GM18861 (cell line): ENCODE measurements at regions not wholly inside any gene's neighbourhood (a gene's known extent, or its start where the extent isn't known, plus 50 kb on each side); places are given as distances from the start of the nearest gene placed in this dataset.
"Not testable (repeated sequence)": the region's sequence is repeated elsewhere in the genome, so short reads cannot be mapped to it uniquely, and the experiment has no call there.

ENCODE experiments used
- ATAC-seq: cut with Tn5 transposase; IDR thresholded peaks from one replicate; pipeline ENCODE4 v1.9.1; 2021; ENCODE audit not compliant: unreplicated experiment

DNA sequence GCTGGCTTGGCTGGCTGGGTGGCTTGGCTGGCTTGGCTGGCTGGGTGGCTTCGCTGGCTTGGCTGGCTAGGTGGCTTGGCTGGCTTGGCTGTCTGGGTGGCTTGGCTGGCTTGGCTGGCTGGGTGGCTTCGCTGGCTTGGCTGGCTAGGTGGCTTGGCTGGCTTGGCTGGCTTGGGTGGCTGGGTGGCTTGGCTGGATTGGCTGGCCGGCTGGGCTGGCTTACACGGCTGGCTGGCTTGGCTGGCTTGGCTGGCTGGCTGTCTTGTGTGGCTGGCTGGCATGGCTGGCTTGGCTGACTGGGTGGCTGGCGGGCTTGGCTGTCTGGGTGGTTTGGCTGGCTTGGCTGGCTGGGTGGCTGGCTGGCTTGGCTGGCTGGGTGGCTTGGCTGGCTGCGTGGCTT lies 437.0 kb downstream of the GOLGA6L6 start:
- not testable (repeated sequence) for ATAC-seq

DNA sequence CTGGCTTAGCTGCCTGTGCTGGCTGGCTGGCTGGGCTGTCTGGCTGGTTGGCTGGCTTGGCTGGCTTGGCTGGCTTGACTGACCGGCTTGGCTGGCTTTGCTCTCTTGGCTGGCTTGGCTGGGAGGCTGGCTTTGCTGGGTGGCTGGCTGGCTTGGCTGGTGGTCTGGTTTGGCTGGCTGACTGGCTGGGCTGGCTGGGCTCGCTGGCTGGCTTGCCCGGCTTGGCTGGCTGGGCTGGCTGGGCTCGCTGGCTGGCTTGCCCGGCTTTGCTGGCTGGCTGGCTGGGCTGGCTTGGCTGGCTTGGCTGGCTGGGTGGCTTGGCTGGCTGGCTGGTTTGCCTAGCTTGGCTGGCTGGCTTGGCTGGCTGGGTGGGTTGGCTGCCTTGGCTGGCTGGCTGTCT lies 438.7 kb downstream of the GOLGA6L6 start:
- not testable (repeated sequence) for ATAC-seq

DNA sequence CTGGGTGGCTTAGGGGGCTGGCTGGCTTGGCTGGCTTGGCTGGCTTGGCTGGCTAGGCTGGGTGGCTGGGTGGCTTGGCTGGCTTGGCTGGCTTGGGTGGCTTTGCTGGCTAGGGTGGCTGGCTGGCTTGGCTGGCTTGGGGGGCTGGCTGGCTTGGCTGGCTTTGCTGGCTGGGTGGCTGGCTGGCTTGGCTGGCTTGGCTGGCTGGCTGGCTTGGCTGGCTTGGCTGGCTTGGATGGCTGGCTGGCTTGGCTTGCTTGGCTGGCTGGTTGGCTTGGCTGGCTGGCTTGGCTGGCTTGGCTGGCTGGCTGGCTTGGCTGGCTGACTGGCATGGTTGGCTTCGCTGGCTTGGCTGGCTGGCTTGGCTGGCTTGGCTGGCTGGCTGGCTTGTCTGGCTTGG lies 439.4 kb downstream of the GOLGA6L6 start:
- not testable (repeated sequence) for ATAC-seq

DNA sequence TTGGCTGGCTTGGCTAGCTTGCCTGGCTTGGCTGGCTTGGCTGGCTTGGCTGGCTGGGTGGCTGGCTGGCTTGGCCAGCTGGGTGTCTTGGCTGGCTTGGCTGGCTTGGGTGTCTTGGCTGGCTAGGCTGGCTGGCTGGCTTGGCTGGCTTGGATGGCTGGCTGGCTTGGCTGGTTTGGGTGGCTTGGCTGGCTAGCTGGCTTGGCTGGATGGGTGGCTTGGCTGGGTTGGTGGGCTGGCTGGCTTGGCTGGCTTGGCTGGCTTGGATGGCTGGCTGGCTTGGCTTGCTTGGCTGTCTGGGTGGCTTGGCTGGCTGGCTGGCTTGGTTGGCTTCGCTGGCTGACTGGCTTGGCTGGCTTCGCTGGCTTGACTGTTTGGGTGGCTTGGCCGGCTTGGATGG lies 440.3 kb downstream of the GOLGA6L6 start:
- ATAC-seq, result not testable (repeated sequence)

DNA sequence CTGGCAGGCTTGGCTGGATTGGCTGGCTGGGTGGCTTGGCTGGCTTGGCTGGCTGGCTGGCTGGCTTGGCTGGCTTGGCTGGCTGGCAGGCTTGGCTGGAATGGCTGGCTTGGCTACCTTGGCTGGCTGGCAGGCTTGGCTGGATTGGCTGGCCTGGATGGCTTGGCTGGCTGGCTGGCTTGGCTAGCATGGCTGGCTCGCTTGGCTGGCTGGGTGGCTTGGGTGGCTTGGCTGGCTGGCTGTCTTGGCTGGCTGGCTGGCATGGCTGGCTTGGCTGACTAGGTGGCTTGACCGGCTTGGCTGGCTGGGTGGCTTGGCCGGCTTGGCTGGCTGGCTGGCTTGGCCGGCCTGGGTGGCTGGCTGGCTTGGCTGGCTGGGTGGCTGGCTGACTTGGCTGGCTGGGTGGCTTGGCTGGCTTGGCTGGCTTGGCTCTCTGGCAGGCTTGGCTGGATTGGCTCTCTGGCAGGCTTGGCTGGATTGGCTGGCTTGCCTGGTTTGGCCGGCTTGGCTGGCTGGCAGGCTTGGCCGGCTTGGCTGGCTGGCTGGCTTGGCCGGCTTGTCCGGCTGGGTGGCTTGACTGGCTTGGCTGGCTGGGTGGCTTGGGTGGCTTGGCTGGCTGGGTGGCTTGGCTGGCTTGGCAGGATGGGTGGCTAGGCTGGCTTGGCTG lies 440.9 kb downstream of the GOLGA6L6 start:
- ATAC-seq, result not testable (repeated sequence)

DNA sequence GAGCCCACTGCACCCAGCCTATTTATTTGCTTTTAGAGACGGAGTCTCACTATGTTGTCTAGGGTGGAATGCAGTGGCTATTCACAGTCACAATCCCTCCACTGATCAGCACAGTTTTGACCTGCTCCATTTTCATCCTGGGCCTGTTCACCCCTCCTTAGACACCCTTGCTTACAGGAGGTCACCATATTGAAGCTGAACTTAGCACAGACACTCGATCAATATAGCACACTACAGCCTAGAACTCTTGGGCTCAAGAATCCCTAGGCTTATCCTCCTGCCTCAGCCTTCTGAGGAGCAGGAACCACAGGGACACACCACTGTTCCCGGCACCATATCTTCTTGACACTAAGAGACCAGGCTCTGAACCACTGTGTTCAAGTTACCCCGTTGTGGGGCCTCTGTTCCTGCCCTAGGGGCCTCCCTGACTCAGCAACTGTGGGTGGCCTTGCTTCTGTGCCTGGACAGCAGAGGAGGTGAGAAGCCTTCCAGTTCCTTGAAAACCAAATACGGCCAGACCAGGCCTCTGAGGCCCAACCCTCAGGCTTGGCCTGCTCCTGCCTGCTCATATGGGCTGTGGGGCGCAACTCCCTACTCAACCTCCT lies 445.8 kb downstream of the GOLGA6L6 start:
- ATAC-seq, result not testable (repeated sequence)

DNA sequence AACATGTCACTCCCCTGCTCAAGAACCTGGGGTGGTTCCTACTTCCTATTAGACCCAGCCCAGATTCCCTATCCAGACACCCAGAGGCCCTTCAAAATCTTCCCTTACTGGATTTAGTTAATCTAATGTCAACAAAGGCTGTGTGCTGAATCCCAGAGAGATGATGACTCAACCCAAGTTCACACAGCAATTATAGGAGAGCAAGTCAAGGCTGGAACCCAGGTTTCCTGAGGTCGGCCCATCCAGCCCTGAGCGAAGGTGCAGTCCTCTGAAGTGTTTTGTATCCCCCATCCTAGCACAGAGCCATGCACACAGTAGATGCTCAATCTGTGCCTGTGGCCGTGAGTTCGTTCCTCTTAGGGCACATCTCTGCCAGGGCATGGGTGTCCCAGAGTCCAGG lies 452.1 kb downstream of the GOLGA6L6 start:
- not testable (repeated sequence) for ATAC-seq

DNA sequence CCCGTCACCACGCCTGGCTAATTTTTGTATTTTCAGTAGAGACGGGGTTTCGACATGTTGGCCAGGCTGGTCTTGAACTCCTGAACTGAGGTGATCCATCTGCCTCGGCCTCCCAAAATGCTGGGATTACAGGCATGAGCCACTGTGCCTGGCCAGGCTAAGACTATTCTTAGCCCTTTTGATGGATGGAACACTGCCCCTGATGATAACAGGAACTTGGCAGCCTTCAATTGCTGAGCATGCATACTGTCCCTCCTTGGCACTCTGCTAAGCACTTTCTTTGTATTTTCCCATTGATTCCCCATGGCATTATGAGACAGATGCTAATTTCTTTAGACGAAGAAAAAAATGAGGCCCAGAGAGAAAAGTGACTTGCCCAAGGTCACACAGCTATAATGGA lies 457.6 kb downstream of the GOLGA6L6 start:
- not testable (repeated sequence) for ATAC-seq

DNA sequence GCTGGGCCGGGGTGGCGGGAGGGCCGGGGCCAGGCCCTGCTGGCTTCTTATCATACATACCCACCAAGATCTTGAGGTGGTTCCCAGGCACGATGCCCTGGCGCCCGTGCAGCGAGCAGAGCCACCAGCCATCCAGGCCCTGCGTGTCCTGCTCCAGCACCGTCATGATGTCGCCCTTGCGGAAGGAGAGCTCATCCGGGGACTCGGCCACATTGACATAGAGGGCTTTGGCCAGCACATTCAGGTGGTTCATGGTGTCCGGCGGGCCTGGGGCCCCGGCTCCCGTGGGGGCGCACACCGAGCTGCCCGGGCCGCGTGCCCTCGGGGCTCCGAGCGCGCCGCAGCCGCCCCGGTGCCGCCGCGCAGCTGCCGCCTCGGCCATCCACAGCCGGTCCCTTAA lies 467.5 kb downstream of the GOLGA6L6 start:
- not testable (repeated sequence) for ATAC-seq

DNA sequence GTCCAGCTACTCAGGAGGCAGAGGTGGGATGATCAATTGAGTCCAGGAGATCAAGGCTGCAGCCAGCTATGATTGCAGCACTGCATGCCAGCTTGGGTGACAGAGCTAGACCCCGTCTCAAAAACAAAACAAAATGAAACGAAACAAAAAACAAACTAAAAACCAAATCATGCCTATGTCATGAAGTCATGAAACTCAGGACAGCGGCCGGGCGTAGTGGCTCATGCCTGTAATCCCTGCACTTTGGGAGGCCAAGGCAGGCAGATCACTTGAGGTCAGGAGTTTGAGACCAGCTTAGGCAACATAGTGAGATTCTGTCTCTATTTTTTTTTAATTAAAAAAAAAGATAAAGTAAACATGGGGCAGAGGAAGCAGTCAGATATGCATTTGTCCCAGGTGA lies 472.6 kb downstream of the GOLGA6L6 start:
- ATAC-seq, result not testable (repeated sequence)

DNA sequence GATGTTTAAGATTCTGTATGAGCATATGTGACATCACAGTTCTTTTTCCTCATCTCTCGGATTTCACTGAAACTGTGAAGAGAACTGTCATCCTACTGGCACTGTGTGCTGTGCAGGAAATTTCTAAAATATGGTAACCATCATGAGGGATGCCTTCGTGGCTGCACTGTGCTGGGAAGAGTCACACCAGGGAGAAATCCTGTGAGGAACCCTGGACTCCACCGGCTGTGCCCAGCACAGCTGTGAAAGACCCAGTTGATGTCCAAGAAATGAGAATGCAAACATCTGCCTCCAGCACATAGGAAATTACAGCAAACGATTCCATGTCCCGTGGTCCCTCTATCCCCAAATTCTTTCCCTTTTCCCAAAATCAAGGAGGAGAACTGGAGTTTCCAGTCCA lies 475.4 kb downstream of the GOLGA6L6 start:
- ATAC-seq, result not testable (repeated sequence)

DNA sequence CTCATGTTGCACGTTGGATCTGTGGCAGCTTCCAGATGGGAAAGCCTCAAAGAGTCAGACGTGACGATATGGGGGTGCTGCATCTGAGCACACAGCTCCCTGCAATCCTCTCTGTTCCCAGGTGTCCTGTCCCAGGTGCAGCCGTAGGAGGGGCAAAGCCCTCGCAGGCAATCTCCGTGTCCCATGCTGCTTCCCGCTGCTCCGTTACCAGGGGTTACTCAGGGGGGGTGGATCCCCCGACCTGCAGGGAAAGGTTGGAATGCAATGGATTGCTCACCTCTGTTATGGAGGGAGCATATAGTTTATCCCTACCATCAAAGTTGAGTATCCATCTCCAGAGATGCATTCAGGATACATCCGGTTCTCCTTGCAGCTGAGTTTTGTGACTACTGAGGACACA lies 476.1 kb downstream of the GOLGA6L6 start:
- not testable (repeated sequence) for ATAC-seq

DNA sequence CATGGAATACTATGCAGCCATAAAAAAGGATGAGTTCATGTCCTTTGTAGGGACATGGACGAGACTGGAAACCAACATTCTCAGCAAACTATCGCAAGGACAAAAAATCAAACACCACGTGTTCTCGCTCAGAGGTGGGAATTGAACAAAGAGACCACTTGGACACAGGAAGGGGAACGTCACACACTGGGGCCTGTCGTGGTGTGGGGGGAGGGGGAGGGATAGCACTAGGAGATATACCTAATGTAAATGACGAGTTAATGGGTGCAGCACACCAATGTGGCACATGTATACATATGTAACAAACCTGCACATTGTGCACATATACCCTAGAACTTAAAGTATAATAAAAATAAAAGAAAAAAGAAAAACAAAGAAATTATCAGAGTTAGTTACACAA lies 478.4 kb downstream of the GOLGA6L6 start:
- ATAC-seq, result not testable (repeated sequence)

DNA sequence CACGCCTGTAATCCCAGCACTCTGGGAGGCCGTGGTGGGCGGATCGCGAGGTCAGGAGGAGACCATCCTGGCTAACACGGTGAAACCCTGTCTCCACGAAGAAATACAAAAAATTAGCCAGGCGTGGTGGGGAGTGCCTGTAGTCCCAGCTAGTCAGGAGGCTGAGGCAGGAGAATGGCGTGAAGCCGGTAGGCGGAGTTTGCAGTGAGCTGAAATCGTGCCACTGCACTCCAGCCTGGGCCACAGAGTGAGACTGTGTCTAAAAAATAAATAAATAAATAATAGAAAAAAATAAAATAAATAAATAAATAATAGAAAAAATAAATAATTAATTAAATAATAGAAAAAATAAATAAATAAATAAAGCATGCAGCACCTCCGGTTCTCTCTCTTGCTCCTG lies 480.8 kb downstream of the GOLGA6L6 start:
- not testable (repeated sequence) for ATAC-seq

DNA sequence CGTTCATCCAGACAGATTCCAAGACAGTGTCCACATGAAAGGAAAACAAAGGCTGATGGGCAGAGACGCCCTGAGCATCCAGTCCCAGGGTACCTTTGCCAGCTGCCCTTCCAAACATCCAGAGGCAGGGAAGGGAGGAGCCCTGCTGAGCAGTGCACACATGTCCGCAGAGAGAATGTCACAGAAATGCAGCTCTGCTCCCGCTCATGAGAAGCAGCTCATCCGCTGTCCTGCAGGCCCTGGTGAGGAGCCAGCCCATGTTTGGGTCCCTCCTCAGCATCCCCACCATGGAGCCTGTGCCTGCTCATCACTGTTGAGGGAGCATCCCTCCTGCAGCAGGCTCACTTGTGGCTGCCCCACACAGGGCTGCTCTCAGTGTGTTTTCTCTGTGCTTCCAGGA lies 484.7 kb downstream of the GOLGA6L6 start:
- ATAC-seq, result not testable (repeated sequence)

DNA sequence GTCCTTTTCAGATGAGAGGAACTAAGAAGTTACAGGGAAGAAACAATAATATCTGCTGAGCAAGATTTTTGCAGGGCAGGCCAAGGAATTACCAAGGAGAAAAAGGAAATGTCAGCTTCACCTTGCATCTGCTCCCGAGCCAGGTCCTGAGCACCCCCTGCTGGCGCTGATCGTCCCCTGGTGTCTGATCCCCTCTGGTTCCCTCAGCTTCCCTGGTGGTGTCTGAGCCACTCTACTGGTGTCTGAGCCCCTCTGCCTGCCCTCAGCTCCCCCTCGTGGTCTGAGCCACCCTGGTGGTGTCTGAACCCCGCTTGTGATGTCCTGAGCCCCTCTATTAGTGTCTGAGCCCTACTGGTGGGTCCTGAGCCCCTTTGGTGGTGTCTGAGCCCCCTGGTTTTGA lies 485.7 kb downstream of the GOLGA6L6 start:
- ATAC-seq, result not testable (repeated sequence)

DNA sequence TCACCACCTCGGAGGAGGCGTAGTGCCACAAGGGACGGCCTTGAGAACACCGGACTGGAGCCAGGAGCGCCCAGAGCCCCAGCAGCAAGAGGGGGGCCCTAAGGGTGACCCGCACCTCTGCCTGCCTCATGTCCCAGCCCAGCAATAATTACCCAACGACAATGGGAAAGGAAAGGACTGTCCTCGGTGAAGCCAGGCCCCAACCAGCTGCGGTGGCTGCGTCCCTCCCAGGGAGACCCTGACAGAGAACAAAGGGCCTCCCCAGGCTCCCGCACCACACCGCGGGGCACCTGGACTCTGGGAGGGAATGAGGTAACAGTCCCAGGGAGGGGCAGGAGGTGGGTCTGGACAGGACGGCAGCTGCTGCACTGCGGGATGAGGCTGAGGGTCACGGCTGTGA lies 493.4 kb downstream of the GOLGA6L6 start:
- not testable (repeated sequence) for ATAC-seq

DNA sequence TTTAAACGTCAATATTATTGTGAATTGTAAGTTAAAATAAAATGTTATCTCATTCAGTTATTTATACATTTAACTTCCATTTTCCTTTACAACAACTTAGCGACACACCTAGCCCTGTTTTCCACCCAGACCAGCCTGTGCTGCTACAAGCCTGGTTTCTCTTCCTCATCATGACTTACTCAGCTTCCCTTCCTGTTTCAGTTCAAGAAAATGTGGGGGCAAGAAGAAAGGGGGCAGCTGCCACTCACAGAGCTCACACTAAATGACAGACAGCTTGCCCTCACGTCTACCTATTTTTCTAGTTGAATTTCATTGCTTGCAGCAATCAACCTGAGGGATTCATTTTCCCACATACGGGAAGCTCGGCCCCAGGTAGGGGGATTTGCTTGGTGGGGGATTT lies 496.4 kb downstream of the GOLGA6L6 start:
- ATAC-seq, result not testable (repeated sequence)

DNA sequence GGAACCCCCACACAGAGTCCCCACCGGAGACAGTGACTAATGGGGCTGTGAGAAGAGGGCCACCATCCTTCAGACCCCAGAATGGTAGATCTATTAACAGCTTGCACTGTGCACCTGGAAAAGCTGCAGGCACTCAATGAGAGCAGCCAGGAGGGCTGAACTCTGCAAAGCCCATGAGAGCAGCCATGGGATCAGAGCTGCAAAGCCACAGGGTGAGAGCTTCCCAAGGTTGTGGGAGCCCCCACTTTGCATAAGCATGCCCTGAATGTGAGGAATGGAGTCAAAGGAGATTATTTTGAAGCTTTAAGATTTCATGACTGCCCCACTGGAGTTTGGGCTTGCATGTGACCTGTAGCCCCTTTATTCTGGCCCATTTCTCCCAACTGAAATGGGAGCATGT lies 500.9 kb downstream of the GOLGA6L6 start:
- ATAC-seq, result not testable (repeated sequence)

DNA sequence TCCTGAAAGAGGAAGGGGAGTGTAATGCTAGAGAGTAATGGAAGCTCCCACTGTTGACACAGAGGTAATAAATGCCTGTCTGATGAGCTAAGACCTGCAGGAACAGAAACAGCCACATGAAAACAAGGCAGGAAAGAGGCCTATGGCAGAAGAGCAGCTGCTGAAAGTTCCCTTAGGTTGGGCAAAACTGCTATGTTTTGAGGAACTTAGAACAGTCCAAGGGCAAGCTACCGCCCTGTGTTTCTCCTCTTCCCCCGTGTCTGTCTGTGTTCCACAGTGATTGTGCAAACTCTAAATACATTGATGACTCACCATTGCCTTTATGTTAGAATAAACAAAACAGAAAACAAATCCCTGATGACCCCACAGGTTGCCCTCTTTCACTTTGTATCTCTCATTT lies 516.6 kb downstream of the GOLGA6L6 start:
- ATAC-seq, result not testable (repeated sequence)

DNA sequence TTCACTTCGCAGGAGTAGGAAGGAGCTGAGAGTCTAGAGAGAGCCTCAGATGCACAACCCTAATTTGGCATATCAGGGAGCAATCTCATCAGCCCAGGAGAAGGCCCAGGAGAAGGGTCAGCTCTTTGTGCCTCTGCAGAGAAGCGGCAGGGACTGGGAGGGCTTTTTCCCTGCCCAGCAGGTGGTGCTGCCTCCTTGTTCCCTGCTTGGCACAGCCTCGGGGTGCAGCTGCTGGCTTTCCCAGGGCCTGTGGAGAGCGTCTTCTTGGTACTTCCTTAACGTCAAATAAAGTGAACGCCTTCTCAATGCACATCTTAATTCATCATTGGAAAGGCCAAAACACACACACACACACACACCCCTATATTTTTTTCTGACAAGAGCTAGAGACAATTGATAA lies 519.3 kb downstream of the GOLGA6L6 start:
- not testable (repeated sequence) for ATAC-seq

DNA sequence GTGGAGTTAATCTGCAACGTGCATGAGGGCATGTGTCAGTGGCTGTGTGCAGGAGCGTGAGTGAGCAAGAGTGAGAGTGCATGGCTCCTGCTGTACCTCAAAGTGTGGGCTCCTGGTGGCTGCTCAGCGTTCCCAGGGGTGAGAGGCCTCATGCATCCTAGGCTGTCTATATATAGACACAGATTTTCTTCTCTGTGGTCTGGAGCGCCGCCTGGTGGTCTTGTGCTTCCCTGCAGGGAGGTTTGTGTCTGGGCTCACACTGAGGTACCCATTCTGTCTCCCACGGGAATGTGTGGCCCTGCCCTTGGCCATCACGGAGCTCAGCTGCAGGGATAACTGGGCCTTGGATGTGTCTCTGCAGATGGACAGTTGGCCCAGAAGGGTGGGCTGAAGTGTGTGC lies 520.2 kb downstream of the GOLGA6L6 start:
- not testable (repeated sequence) for ATAC-seq

DNA sequence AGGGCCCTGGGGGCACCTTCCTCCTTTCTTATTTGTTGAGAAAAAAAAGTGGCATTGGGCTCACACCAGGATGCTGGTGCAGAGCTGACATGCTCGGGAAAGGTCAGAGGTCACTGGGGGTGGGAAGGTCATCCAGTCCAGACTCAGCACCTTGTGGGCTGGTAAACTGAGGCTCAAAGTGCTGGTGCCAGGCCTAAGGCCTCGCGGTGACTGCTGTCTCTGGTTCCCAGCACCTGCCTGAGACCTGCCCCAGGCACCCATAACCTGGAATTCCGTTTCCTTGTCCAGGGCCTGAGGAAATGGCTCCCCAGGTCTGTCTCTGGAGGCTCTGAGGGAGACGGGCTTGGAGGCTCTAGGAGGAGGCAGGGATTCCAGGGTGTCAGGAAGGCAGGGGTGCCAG lies 521.0 kb downstream of the GOLGA6L6 start:
- ATAC-seq, result not testable (repeated sequence)
